ENCODE measurements at regions not wholly inside any gene's neighbourhood (a gene's known extent, or its start where the extent isn't known, plus 50 kb on each side); places are given as distances from the start of the nearest gene placed in this dataset.

DNA sequence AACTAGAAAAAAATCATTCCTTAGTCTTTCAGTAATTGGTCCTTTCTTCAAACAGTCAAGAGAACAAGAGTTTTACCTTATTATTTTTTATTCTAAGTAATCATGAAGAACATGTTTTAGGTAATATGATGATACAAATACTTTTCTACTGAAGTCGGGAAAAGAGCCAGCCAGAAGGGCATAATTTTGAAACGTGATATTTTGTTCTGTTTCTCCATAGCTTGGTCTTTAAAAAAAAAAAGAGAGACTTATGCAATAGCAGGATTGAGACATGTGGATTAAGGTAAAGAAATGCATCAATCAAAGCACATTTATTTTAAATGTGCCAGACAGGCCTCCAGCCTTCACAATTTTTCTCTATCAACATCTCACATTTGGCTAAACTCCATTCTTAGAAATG lies 1016.8 kb downstream of the CNTNAP5 start:
- H3K4me3 ChIP-seq (ENCODE audit: low read depth in 1 of 3, low read length in 3 of 3) = no peak overlapping the region
- H3K4me1 ChIP-seq (ENCODE audit: control insufficient read depth in 4 of 4, insufficient read depth in 4 of 4, low read length in 3 of 4) = no peaks in the 10 kb centered on the region
- 79% methylated on average over 2 of the region's 2 CpGs for WGBS
- DNase-seq (ENCODE audit: low spot score) = no peak
- H3K27ac ChIP-seq (ENCODE audit: low read depth in 1 of 2, low read length in 2 of 2) = no peak overlapping the region
- H3K36me3 ChIP-seq (ENCODE audit: control insufficient read depth in 4 of 4, insufficient read depth in 3 of 4, low read depth in 1 of 4, low read length in 3 of 4) = no peaks in the 10 kb centered on the region
- no peak for TF ChIP-seq EGR1 (IDR thresholded peaks at IDR 0.05; ENCODE audit: low read depth in 2 of 2)
- no peak for TF ChIP-seq JUND (IDR thresholded peaks at IDR 0.05)
- H3K9ac ChIP-seq (ENCODE audit: low read depth in 1 of 2, low read length in 2 of 2) = no peak overlapping the region
- no peaks in the 10 kb centered on the region for H3K27me3 ChIP-seq (ENCODE audit: control insufficient read depth in 4 of 4, insufficient read depth in 4 of 4, low read length in 3 of 4)
- peaks cover 0 to 2% (median 0%) of the 10 kb centered on the region in 4 donors for H3K9me3 ChIP-seq (ENCODE audit: control insufficient read depth in 4 of 4, low read length in 3 of 4)

- Histone ChIP-seq H3K4me1 (ENCODE audit: control insufficient read depth in 4 of 4, insufficient read depth in 4 of 4, low read length in 3 of 4) (no peaks in the 10 kb centered on the region), H3K36me3 (ENCODE audit: control insufficient read depth in 4 of 4, insufficient read depth in 3 of 4, low read depth in 1 of 4, low read length in 3 of 4) (no peaks in the 10 kb centered on the region), H3K9me3 (ENCODE audit: control insufficient read depth in 4 of 4, low read length in 3 of 4) (peaks cover 0 to 2% (median 0%) of the 10 kb centered on the region in 4 donors), H3K4me3 (ENCODE audit: low read depth in 1 of 3, low read length in 3 of 3) (no peak overlapping the region), H3K9ac (ENCODE audit: low read depth in 1 of 2, low read length in 2 of 2) (no peak overlapping the region), H3K27ac (ENCODE audit: low read depth in 1 of 2, low read length in 2 of 2) (no peak overlapping the region), H3K27me3 (ENCODE audit: control insufficient read depth in 4 of 4, insufficient read depth in 4 of 4, low read length in 3 of 4) (no peaks in the 10 kb centered on the region)
- no peak for DNase-seq (ENCODE audit: low spot score)
- no peak for TF ChIP-seq JUND (IDR thresholded peaks at IDR 0.05)
- no peak for TF ChIP-seq HNF4G (IDR thresholded peaks at IDR 0.05)
- no peak for TF ChIP-seq CTCF (IDR thresholded peaks at IDR 0.05; ENCODE audit: low read depth, low read length, missing input control)
- TF ChIP-seq REST (IDR thresholded peaks at IDR 0.05) = no peak
- TF ChIP-seq RAD21 (IDR thresholded peaks at IDR 0.05) = no peak
- no peak for TF ChIP-seq EGR1 (IDR thresholded peaks at IDR 0.05; ENCODE audit: low read depth in 2 of 2)
- TF ChIP-seq MAX (IDR thresholded peaks at IDR 0.05) = no peak
- TF ChIP-seq HNF4A (conservative IDR thresholded peaks at IDR 0.05) = no peak
- TF ChIP-seq GABPA (IDR thresholded peaks at IDR 0.05 in 1 of 2, conservative IDR thresholded peaks at IDR 0.05 in 1 of 2) = no peak
- no peak for TF ChIP-seq SP1 (IDR thresholded peaks at IDR 0.05)
- TF ChIP-seq RXRA (IDR thresholded peaks at IDR 0.05) = no peak
- TF ChIP-seq FOXA2 (IDR thresholded peaks at IDR 0.05) = no peak
- TF ChIP-seq TAF1 (conservative IDR thresholded peaks at IDR 0.05) = no peak
These were observed 1017.6 kb downstream of the CNTNAP5 start for GRCh38 chr2:125042727-125043126.
